ENCODE measurements at regions not wholly inside any gene's neighbourhood (a gene's known extent, or its start where the extent isn't known, plus 50 kb on each side); places are given as distances from the start of the nearest gene placed in this dataset.

DNA sequence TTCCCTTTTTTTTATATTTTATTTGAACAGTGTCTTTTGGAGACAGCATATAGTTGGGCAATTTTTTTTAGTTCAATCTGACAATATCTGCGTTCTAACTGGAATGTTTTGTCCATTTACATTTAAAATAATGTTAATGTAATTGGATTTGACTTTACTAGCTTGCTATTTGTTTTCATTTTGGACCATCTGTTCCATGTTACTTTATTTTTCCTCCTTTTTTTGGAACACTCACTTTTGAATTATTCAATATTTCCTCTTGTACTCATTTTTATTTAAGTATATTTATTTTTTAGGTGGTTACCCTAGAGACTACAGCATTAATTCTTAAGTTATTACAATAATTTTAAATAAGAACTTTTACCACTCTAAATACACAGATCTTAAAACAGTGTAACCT, 62.8 kb upstream of the C1orf87 start (continued):
- no peak for TF ChIP-seq JUND (IDR thresholded peaks at IDR 0.05; ENCODE audit: low read length)
- TF ChIP-seq SAP30 (IDR thresholded peaks at IDR 0.05; ENCODE audit: insufficient read depth, insufficient replicate concordance, low read length): no peak
- TF ChIP-seq TAF7 (optimal IDR thresholded peaks at IDR 0.05; ENCODE audit: borderline replicate concordance, low read depth, low read length): no peak
- no peak for TF ChIP-seq POLR2AphosphoS5 (IDR thresholded peaks at IDR 0.05; ENCODE audit: low read depth, low read length)
- TF ChIP-seq, protein P1, sequence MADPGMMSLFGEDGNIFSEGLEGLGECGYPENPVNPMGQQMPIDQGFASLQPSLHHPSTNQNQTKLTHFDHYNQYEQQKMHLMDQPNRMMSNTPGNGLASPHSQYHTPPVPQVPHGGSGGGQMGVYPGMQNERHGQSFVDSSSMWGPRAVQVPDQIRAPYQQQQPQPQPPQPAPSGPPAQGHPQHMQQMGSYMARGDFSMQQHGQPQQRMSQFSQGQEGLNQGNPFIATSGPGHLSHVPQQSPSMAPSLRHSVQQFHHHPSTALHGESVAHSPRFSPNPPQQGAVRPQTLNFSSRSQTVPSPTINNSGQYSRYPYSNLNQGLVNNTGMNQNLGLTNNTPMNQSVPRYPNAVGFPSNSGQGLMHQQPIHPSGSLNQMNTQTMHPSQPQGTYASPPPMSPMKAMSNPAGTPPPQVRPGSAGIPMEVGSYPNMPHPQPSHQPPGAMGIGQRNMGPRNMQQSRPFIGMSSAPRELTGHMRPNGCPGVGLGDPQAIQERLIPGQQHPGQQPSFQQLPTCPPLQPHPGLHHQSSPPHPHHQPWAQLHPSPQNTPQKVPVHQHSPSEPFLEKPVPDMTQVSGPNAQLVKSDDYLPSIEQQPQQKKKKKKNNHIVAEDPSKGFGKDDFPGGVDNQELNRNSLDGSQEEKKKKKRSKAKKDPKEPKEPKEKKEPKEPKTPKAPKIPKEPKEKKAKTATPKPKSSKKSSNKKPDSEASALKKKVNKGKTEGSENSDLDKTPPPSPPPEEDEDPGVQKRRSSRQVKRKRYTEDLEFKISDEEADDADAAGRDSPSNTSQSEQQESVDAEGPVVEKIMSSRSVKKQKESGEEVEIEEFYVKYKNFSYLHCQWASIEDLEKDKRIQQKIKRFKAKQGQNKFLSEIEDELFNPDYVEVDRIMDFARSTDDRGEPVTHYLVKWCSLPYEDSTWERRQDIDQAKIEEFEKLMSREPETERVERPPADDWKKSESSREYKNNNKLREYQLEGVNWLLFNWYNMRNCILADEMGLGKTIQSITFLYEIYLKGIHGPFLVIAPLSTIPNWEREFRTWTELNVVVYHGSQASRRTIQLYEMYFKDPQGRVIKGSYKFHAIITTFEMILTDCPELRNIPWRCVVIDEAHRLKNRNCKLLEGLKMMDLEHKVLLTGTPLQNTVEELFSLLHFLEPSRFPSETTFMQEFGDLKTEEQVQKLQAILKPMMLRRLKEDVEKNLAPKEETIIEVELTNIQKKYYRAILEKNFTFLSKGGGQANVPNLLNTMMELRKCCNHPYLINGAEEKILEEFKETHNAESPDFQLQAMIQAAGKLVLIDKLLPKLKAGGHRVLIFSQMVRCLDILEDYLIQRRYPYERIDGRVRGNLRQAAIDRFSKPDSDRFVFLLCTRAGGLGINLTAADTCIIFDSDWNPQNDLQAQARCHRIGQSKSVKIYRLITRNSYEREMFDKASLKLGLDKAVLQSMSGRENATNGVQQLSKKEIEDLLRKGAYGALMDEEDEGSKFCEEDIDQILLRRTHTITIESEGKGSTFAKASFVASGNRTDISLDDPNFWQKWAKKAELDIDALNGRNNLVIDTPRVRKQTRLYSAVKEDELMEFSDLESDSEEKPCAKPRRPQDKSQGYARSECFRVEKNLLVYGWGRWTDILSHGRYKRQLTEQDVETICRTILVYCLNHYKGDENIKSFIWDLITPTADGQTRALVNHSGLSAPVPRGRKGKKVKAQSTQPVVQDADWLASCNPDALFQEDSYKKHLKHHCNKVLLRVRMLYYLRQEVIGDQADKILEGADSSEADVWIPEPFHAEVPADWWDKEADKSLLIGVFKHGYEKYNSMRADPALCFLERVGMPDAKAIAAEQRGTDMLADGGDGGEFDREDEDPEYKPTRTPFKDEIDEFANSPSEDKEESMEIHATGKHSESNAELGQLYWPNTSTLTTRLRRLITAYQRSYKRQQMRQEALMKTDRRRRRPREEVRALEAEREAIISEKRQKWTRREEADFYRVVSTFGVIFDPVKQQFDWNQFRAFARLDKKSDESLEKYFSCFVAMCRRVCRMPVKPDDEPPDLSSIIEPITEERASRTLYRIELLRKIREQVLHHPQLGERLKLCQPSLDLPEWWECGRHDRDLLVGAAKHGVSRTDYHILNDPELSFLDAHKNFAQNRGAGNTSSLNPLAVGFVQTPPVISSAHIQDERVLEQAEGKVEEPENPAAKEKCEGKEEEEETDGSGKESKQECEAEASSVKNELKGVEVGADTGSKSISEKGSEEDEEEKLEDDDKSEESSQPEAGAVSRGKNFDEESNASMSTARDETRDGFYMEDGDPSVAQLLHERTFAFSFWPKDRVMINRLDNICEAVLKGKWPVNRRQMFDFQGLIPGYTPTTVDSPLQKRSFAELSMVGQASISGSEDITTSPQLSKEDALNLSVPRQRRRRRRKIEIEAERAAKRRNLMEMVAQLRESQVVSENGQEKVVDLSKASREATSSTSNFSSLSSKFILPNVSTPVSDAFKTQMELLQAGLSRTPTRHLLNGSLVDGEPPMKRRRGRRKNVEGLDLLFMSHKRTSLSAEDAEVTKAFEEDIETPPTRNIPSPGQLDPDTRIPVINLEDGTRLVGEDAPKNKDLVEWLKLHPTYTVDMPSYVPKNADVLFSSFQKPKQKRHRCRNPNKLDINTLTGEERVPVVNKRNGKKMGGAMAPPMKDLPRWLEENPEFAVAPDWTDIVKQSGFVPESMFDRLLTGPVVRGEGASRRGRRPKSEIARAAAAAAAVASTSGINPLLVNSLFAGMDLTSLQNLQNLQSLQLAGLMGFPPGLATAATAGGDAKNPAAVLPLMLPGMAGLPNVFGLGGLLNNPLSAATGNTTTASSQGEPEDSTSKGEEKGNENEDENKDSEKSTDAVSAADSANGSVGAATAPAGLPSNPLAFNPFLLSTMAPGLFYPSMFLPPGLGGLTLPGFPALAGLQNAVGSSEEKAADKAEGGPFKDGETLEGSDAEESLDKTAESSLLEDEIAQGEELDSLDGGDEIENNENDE (IDR thresholded peaks at IDR 0.05; ENCODE audit: insufficient replicate concordance, low read length): no peak
- no peak for TF ChIP-seq EP300 (IDR thresholded peaks at IDR 0.05; ENCODE audit: borderline replicate concordance in 1 of 2, low read depth in 2 of 2, low read length in 2 of 2)
- no peak for TF ChIP-seq CBX8 (IDR thresholded peaks at IDR 0.05; ENCODE audit: borderline replicate concordance, low read depth, low read length)
